ENCODE measurements at regions not wholly inside any gene's neighbourhood (a gene's known extent, or its start where the extent isn't known, plus 50 kb on each side); places are given as distances from the start of the nearest gene placed in this dataset.
A peak's percentile ranks its signal among the peaks of the same experiment; 100 is the strongest.
"Not testable (repeated sequence)": the region's sequence is repeated elsewhere in the genome, so short reads cannot be mapped to it uniquely, and the experiment has no call there.

DNA sequence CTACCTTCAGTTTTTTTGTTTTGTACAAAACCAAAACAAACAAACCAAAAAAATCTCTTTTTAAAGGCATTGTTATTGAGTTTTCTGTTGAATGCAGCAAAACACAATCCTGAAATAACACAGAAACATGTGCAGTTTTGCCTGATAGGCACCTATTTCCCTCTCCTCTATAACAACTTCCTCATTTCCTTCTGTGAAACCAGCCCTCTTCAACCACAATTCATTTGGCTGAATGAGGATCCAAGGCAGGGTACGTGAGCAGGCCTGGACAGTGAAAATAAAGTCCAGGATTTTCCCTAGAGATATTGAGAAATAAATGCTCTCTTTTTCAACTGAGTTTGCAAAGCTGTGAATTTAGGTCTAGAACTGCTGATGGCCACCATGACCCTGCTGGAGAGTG lies 134.8 kb upstream of the LARP1 start:
- DNase-seq (ENCODE audit: low spot score), result no peak

DNA sequence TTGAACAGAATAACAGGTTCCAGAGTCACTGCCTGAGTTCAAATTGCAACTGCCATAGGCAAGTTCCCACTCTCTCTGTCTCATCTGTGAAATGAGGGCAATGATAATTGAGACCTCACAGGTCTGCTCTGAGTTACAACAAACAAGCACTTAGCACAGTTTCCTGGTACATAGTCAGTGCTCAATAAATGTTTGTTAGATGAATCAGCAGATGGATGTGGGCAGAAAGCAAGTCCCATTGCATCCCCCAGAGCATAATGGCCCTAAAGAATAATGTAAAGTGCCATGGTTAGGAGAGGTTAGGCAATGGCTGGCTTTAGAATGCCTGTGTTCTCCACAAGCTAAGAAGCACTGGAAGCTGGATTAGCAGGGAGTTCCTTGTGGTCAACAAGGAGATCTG lies 136.5 kb upstream of the LARP1 start:
- no peak for DNase-seq (ENCODE audit: low spot score)

DNA sequence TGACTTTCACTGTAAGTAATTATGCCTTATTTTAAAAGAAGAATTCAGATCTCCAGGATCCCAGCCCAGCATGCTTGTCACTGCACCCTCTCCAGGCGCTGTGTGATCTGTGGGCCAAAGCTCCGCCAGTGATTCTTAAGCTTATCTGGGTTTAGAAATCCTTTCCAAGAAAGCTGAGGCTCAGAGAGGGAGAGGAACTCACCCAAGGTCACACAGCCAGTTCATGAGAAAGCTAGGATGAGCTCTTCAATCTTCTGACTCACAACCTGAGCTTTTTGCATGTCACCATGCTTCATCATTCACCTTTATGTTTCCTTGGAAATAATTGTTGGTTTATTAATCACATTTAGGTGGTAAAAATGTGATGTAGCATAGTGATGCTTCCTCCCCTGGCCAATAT lies 136.6 kb upstream of the HAND1 start:
- no peak for DNase-seq (ENCODE audit: low spot score)

DNA sequence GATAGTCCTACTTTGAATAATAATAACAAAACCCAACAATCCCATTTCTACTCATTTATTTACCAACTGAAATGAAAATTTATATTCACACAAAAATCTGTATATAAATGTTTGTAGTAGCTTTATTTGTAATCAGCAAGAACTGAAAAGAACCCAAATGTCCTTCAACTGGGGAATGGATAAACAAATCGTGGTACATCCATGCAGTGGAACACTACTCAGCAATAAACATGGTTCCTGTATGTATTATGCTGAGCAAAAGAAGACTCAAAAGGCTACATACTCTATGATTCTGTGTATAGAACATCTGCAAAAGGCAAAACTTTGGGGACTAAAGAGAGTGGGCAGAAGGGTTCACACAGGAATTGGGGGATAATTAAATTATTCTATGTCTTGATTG lies 136.1 kb upstream of the HAND1 start:
- DNase-seq (ENCODE audit: low spot score), result no peak

DNA sequence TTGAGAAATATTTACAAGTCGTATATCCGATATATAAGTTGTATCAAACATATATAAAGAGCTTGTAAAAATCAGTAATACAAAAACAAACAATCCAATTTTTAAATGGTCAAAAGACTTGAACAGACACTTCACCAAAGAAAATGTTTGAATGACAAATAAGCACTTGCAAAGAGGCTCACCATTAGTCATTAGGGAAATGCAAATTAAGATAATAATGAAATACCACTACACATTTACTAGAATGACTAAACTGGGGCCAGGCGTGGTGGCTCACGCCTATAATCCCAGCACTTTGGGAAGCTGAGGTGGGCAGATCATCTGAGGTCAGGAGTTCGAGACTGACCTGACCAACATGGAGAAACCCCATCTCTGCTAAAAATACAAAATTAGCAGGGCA lies 134.6 kb upstream of the HAND1 start:
- DNase-seq (ENCODE audit: low spot score), result no peak

DNA sequence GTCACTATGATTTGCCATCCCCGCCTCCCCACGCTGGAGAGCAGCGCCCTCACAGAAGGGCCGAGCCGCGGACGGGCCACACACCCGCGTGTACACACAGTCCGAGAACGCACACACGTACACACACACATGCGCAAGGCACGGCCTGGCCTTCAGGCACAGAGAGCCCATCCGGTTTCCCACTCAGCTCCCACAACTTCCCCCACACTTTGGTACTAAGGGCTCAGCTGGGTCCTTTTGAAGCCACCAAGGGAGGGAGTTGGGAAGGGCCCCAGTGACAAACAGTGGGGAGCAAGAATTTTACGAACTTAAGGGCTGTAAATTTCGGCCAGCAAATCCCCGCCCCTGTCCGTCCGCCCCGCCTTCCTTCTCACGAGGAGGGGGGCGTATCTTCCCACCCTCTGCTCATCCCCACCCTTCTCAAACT lies 133.3 kb upstream of the HAND1 start:
- DNase-seq (ENCODE audit: low spot score), result no peak

DNA sequence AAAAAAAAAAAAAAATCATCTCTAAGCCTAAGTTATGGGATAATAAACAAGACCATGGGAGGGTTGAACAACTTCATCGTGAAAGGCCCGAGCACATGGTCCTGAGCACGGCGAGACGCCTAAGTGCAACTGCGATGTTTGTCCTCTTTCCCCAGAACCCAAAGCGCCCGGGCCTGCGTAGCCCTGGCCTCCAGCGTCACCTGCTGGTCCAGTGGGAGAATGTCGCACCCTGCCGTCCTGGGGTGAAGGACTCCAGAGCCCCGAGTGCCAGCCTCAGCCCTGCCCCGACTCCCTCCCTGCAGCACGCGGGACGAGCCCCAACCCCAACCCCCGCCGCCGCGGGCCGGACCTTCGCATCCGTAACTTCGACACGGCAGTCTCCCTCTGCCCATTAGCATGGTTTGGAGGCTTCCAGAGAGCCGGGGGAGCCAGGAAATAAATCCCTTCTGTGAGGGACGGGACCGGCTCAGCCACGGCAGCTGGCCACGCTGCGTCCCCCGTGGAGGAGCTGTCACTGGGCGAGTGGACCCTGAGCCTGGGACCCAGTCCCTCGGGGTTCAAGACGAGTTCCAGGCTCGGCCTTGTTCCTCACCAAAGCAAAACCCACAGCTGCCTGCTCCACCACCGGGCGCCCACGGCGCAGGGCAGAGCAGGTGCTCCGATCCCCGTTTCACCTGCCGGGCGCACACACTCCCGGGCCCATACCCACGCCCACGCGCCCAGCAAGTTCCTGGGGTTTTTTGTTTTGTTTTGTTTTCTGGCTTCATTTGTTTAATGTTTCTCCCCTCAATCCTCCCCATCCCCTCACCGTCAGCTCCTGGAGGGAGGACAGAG lies 132.5 kb upstream of the HAND1 start:
- DNase-seq (ENCODE audit: low spot score), result peak; percentile 91

DNA sequence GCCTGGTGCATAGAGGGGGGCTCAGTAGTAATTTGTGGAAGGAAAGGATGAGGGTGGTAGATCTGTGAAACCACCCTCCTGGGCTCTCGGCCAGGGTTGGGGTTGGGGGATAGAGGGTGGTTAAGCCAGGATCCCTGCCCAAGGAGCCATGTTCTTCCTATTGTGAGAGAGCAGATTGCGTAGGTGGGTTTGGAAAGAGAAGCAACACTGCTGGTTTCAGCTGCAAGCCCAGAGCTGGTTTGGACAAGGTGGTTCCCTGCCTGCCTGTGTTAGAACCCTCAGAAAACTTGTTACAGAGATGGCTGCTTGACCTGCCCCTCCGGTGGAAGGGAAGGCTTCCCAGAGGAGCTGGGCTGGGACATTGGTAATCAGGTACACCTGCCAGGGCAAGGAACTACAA lies 131.2 kb upstream of the HAND1 start:
- no peak for DNase-seq (ENCODE audit: low spot score)

DNA sequence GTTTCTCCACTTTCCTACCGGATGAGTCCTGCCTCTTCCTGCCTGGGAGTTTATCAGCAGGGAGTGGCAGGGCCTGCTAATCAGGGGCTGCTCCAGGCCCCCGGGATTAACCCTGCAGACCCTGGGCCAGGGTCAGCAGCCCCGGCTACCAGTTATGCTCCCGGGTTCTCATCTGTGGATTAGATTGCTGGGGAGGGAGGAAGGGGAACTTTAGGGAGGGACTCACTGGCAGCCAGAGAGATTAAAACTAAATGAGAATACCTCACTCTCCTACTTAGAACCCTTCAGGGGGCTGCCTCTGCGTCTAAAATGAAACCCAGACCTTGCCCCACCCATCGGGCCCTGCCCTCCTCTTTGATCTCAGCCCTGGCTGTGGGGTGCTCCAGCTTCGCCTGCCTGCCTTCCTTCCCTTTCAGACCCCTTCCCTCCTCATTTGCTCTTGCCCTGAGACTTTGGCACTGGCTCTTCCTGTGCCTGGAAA lies 130.5 kb upstream of the HAND1 start:
- peak; percentile 56 for DNase-seq (ENCODE audit: low spot score)

DNA sequence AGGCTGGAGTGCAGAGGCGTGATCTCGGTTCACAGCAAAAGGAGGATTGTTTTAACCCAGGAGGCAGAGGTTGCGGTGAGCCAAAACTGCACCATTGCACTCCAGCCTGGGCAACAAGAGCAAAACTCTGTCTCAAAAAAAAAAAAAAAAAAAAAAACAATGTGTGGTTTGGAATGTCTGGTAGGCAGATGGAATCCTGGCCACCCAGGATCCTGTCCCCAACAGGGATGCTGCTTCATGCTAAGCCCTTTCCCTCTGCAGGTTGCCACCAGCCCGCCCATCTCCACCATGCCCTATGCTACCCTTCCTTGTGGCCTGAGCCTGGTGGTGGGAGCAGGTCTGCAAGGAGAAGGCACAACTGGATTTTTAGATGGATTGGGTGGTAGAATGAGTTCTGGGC lies 129.7 kb upstream of the HAND1 start:
- DNase-seq (ENCODE audit: low spot score), result no peak

DNA sequence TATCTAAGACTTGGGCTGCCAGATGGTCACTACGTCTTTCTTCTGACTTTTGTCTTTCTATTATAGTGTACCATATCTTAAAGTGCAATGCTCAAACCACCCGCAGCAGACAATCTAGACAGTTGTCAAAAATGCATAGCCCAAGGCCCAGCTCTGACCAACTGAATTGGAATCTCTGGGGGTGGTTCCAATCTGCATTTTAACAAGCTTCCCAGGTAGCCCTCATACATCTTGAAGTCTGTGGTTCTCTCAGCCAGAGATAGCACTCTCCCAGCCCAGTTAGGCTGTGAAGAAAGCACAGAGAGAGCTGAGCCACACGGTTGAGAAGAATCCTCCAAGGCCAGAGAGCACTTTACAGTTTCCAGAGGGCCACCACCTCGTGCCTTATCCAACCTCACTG lies 128.2 kb upstream of the HAND1 start:
- peak; percentile 62 for DNase-seq (ENCODE audit: low spot score)

DNA sequence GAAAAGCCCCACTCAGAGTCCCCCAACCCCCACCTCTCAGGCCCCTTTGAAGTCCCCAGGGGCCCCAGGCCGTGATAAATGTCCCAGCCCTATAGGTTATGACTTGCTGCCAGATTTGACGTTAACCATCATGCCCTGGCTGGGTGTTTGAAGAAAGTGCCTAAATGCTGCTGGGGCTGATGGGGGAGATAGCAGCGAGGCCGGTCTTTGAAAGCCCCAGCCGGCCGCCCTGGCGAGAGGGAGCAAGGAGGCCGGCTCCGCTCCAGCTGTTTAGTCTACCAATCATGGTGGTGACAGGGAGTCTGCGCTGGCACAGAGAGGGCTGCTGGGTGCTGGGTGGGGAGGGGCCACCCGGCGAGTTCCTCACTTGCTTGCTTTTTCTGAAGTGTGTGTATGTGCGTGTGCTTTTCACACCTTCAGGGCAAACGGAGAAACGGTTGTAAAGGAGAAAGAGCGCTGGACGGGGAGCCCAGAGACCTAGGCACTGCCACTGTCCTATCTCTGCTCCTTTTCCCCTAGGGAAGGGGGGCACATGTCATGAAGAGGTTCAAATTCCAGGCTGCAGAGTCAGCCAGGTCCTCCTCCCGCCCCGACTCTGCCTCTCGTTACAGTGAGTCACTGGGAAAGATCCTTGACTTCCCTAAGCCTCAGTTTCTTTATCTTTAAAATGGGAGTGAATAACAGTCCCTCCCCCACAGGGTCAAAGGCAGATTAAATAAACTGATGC lies 126.1 kb upstream of the HAND1 start:
- no peak for DNase-seq (ENCODE audit: low spot score)

DNA sequence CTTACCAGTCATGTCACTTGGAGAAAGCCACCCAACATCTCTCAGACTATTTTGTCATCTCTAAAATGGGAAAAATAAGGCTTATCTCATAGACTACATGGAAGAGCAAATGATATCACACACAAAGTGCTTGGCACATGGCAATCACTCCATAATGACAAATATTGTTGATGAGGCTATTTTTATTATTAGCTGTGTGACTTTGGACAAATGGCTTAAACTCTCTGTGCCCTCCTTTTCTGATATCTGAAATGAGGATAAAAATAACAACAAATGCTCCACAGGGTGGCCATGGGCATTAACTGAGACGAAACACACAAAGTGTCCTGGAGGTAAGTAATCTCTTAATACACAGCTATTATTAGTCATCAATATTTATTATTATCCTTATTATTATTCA lies 125.5 kb upstream of the HAND1 start:
- DNase-seq (ENCODE audit: low spot score), result no peak

DNA sequence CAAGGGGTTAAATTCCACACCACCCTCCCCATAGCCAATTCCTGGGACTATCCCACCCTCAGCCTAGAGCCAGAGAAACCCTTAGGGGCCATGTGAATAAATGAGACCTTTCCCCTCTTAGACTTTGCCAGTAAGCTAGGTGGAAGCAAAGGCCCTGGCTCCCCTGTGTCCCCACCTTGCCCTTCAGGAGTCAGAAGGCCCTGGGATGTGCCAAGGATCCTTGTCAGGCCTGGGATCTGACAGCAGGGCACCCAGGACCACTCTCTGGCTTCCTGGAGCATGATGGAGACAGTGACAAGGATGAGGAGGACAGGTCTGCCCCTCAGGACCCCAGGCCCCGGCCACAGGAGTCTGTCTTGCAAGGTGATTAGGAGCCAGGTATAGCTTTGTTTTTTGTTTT lies 125.0 kb upstream of the HAND1 start:
- DNase-seq (ENCODE audit: low spot score), result no peak

DNA sequence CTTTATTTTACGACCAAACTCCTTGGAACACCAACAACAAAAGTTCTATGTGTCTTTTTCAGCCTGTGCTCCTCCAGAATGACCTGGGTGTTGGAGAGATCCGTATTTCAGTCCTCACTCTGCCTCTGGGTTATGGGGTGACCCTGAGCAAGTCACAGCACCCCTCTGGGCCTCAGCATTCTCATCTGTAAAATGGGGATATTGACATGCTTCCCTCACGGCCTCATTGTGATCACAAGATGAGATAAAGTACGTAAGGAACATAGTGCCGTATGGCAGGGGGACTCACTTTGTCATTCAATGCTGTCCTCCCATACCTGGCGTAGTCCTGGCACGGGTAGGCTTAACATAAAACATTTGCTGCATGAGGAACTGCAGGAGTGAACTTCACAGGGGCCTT lies 123.0 kb upstream of the HAND1 start:
- DNase-seq (ENCODE audit: low spot score), result no peak

DNA sequence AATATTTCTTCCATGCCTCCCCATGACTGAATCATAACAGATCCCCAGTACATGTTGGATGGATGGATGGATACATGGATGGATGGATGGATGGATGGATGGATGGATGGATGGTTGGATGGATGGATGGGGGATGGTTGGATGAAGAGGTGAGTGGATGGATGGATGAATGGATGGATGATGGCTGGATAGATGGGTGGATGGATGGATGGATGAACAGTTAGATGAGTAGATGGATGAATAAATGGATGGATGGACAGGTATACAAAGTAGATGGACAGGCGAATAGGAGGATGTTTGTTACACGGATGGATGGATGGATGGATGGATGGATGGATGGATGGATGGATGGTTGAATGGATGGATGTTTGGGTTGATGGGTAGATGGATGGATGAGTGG lies 120.0 kb upstream of the HAND1 start:
- DNase-seq (ENCODE audit: low spot score), result no peak

DNA sequence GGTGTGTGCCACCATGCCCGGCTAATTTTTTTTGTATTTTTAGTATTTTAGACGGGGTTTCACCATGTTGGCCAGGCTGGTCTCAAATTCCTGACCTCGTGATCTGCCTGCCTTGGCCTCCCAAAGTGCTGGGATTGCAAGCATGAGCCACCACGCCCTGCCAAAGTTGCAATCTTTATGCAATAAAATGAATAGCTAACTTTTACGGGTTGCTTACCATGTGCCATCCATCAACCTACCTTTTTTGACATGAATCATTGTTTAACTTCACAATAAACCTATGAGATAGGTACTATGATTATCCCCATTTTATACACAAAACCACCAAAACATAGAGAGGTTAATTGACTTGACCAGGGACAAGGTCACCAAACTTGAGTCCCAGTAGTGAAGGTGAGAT lies 118.8 kb upstream of the HAND1 start:
- DNase-seq (ENCODE audit: low spot score), result peak; percentile 44

DNA sequence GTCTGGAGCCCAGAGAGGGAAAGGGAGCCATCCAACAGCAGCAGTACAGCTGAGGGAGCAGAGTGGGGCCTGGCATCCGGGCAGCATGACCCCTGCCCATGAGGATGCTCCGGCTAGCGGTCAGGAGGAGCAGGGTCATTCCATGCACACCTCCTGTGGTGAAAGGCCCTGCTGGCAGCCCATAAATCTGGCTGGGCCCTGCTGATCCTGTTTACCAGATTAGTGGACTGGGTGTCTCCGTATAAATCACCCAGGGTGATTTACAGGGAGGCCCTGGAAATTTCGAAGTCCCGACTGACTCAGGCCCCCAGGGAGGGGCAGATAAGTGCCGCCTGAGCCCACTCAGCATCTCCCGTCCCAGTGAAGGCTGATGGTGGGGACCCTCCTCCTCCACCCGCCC lies 117.6 kb upstream of the HAND1 start:
- no peak for DNase-seq (ENCODE audit: low spot score)

DNA sequence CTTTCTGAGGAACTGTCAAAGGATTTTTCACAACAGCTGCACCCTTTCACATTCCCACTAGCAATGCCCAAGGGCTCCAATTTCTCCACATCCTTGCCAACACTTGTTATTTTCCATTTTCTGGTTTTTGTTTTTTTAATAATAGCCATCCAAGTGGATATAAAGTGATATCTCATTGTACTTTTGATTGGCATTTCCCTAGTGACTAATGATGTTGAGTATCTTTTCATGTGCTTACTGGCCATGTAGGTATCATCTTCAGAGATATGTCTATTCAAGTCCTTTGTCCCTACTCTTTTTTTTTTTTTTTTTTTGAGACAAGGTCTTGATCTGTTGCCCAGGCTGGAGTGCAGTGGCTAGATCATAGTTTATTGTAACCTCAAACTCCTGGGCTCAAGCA lies 115.8 kb upstream of the HAND1 start:
- no peak for DNase-seq (ENCODE audit: low spot score)

DNA sequence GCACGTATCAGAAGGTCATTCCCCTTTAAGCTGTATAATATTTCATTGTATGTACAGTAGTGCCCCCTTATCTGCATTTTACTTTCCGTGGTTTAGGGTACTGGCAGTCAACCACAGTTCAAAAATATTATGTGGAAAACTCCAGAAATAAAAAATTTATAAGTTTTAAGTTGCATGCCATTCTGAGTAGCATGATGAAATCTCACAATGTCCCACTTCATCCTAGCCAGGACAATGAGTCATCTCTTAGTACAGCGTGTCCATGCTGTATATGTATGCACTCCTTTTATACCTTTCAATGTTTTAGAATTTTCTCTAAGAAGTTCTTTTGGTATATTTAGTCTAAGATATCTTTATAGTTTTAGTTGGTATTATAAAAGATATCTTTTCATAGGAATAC lies 115.0 kb upstream of the HAND1 start:
- no peak for DNase-seq (ENCODE audit: low spot score)

DNA sequence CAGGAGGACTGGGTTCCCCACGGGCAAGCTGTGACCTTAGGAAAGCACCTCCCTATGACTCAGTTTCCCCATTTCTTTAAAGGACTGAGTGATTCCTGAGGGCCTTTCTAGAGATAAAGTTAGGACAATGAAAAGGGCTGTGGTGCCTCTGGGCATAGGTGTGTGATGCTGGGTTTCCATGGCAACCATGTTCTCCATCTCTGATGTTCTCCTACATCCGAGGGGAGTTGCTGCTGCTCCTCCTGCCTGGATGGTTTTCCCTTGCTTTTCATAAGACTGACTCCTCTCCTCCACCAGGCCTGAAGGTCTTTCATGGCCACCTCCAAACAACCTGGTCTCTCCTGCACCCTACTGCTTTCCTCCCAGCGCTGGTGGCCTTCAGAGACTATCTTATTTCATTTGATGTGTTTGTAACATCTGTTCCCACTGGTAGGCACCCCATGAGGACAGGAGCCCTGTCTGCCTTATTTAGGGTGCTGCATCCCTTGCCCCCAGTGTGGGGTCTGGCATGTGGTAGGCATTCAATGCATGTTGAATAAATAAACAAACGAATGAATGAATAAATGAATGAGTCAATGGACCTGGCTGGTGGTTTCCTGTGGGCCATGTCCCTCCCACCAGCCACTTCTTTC lies 112.2 kb upstream of the HAND1 start:
- DNase-seq (ENCODE audit: low spot score), result no peak

DNA sequence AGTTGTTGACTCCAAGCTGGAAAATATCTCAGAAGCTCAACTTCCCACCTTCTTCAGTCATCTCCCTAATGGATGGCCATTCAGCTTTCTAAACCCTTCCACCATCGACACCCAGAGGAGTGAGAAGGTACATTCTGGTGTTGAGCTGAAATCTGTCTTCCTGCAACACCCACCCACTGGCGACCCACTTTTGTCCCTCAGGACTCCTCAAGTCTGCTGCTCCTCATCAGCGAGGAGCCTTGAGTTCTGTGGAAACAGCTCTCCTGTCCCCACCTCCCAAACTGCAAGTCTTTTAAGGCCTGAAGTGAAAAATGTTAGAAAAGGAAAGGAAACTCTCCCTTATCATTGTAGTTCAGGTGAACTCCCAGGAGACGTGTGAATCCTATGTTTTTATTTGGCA lies 111.5 kb upstream of the HAND1 start:
- no peak for DNase-seq (ENCODE audit: low spot score)

DNA sequence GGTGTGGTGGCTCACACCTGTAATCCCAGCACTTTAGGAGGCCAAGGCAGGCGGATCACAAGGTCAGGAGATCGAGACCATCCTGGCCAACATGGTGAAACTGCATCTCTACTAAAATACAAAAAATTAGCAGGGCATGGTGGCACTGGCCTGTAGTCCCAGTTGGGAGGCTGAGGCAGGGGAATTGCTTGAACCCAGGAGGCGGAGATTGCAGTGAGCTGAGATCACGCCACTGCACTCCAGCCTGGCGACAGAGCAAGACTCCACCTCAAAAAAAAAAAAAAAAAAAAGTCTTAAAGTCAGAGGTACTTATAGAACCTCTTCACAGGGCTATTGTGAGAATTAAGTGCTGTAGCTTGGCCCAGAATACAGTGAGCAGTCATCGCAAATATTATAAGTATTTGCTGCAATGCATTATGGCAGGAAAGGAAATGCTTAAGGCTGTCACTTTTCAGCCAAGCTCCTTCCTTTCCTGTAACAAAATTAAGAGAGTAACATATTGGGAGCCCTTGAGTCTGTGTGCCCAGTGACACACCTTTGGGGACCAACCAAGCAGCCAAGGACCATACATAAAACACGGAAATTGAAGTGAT lies 110.9 kb upstream of the HAND1 start:
- DNase-seq (ENCODE audit: low spot score), result not testable (repeated sequence)
